Upper lobe of left lung (tissue), 4 donors: ENCODE measurements at regions not wholly inside any gene's neighbourhood (a gene's known extent, or its start where the extent isn't known, plus 50 kb on each side); places are given as distances from the start of the nearest gene placed in this dataset.

Experiments used
- EP300 ChIP-seq, 4 donors: sonication (generic); formaldehyde crosslinking; IDR thresholded peaks; one replicate each; pipeline ENCODE4 v1.5.1; 2017; ENCODE audit warnings: antibody characterized with exemption in 4 of 4, control low read depth in 2 of 4
- POLR2A ChIP-seq, 4 donors: fragments of 450-650 bp; IDR thresholded peaks; one replicate each; pipeline ENCODE4 v1.5.1; 2016 to 2017; ENCODE audit warnings: antibody characterized with exemption in 4 of 4, mild to moderate bottlenecking in 2 of 4
- POLR2AphosphoS5 ChIP-seq, 2 donors: sonication (generic); formaldehyde crosslinking; IDR thresholded peaks; one replicate each; pipeline ENCODE4 v1.5.1; 2017; ENCODE audit warnings: antibody characterized with exemption in 2 of 2
- TF ChIP-seq, protein P1 (sequence below), 6 experiments: fragments of 450-650 bp in 4 of 6; fragments of 200-600 bp in 2 of 6; sonication (generic) in 2 of 6; IDR thresholded peaks; one replicate each; pipeline ENCODE4 v1.5.1; 2016 to 2019; ENCODE audit warnings: antibody characterized with exemption in 6 of 6

DNA sequence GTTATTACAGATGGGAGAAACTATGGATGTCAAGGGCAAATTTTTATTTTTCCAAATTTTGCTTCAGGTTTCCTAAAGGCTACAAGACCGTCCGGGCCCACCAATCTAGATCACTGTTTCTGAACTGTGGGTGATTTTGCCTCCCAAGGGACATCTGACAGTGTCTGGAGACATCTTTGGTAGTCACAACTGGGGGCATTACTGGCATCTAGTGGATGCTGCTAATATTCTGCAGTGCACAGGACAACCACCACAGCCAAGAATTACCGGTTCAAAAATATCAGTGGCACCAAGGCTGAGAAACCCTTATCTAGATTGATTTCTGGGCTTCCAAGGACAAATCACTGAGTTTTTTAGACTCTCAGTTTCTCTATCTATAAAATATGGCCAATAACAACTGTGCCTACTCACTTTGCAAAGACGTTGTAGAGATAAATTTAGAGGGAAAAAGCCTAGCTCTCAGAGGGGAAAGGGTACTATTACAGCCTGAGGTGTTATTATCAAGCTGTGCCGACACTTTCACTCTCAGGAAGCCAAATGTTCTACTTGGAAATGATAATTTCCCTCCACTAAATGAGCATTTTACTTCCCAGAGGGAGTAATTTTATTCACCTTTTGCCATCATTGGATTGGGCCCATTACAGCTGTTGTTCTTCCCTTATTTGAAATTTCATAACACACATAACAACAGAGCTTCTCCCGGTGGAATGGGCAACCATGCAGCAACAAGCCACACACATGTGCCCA is 442.1 kb downstream of the CENPC start:
- TF ChIP-seq EP300 (IDR thresholded peaks at IDR 0.05) (no peak), POLR2AphosphoS5 (IDR thresholded peaks at IDR 0.05) (no peak), POLR2A (IDR thresholded peaks at IDR 0.05) (no peak)
- TF ChIP-seq, protein P1, sequence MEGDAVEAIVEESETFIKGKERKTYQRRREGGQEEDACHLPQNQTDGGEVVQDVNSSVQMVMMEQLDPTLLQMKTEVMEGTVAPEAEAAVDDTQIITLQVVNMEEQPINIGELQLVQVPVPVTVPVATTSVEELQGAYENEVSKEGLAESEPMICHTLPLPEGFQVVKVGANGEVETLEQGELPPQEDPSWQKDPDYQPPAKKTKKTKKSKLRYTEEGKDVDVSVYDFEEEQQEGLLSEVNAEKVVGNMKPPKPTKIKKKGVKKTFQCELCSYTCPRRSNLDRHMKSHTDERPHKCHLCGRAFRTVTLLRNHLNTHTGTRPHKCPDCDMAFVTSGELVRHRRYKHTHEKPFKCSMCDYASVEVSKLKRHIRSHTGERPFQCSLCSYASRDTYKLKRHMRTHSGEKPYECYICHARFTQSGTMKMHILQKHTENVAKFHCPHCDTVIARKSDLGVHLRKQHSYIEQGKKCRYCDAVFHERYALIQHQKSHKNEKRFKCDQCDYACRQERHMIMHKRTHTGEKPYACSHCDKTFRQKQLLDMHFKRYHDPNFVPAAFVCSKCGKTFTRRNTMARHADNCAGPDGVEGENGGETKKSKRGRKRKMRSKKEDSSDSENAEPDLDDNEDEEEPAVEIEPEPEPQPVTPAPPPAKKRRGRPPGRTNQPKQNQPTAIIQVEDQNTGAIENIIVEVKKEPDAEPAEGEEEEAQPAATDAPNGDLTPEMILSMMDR (IDR thresholded peaks at IDR 0.05): no peak
